ENCODE measurements at regions not wholly inside any gene's neighbourhood (a gene's known extent, or its start where the extent isn't known, plus 50 kb on each side); places are given as distances from the start of the nearest gene placed in this dataset.

- TF ChIP-seq POLR2A (IDR thresholded peaks at IDR 0.05; ENCODE audit: low read depth, low read length): no peak
- no peak for TF ChIP-seq MEF2B (IDR thresholded peaks at IDR 0.05; ENCODE audit: partially characterized antibody, poor library complexity, severe bottlenecking)
- no peak for TF ChIP-seq POLR2AphosphoS5 (IDR thresholded peaks at IDR 0.05; ENCODE audit: low read length)
- no peak for TF ChIP-seq JUND (IDR thresholded peaks at IDR 0.05; ENCODE audit: low read depth, low read length)
- no peak for TF ChIP-seq CTCF (IDR thresholded peaks at IDR 0.05 in 2 of 3, conservative IDR thresholded peaks at IDR 0.05 in 1 of 3; ENCODE audit: control insufficient read depth in 2 of 3, extremely low read depth in 1 of 3, insufficient read depth in 1 of 3, low read depth in 3 of 3, low read length in 3 of 3)
- TF ChIP-seq, protein P1, sequence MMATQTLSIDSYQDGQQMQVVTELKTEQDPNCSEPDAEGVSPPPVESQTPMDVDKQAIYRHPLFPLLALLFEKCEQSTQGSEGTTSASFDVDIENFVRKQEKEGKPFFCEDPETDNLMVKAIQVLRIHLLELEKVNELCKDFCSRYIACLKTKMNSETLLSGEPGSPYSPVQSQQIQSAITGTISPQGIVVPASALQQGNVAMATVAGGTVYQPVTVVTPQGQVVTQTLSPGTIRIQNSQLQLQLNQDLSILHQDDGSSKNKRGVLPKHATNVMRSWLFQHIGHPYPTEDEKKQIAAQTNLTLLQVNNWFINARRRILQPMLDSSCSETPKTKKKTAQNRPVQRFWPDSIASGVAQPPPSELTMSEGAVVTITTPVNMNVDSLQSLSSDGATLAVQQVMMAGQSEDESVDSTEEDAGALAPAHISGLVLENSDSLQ (IDR thresholded peaks at IDR 0.05): no peak
- TF ChIP-seq REST (IDR thresholded peaks at IDR 0.05; ENCODE audit: low read depth, low read length): no peak
- TF ChIP-seq ETV6 (conservative IDR thresholded peaks at IDR 0.05 in 1 of 2, IDR thresholded peaks at IDR 0.05 in 1 of 2; ENCODE audit: borderline replicate concordance in 1 of 2, low read depth in 1 of 2): no peak
- TF ChIP-seq RAD21 (IDR thresholded peaks at IDR 0.05; ENCODE audit: insufficient read depth, low read depth, low read length): no peak
- no peak for TF ChIP-seq EZH2 (IDR thresholded peaks at IDR 0.05; ENCODE audit: borderline replicate concordance, control insufficient read depth, low read depth, low read length)
- no peak for TF ChIP-seq RCOR1 (conservative IDR thresholded peaks at IDR 0.05; ENCODE audit: low read depth, low read length)
- TF ChIP-seq NR2C2 (IDR thresholded peaks at IDR 0.05; ENCODE audit: borderline replicate concordance, control insufficient read depth, insufficient read length, low read depth): no peak
- no peak for TF ChIP-seq TARDBP (IDR thresholded peaks at IDR 0.05; ENCODE audit: borderline replicate concordance)
Observed at GRCh38 chr15:35888815-35889214, 342.9 kb upstream of the DPH6 start.

Data from GM12878 (cell line).